Astrocyte (in vitro differentiated cells and primary cell): ENCODE measurements at regions not wholly inside any gene's neighbourhood (a gene's known extent, or its start where the extent isn't known, plus 50 kb on each side); places are given as distances from the start of the nearest gene placed in this dataset.

Experiments used
- DNase-seq: peaks from one replicate; pipeline ENCODE4 v3.0.0-alpha.2; 2010; ENCODE audit warnings: low read depth
- FAIRE-seq: peaks from 2 replicates; lab custom pipeline; 2011; peaks lifted over from hg19 to GRCh38; lab: Jason Lieb, UNC
- H2AFZ ChIP-seq: 2 replicates; pipeline ENCODE4 v1.6.0; 2012; ENCODE audit warnings: low read depth, low read length, inconsistent platforms
- H3K27ac ChIP-seq: 2 replicates; pipeline ENCODE4 v1.5.1; 2011; ENCODE audit warnings: low read depth, low read length, inconsistent platforms
- H3K27me3 ChIP-seq: 2 replicates; pipeline ENCODE4 v1.6.0; 2011; ENCODE audit warnings: low read length, inconsistent platforms; ENCODE audit not compliant: insufficient read depth
- H3K36me3 ChIP-seq: 2 replicates; pipeline ENCODE4 v1.5.1; 2011; ENCODE audit warnings: low read length, inconsistent platforms; ENCODE audit not compliant: insufficient read depth
- H3K4me1 ChIP-seq: 2 replicates; pipeline ENCODE4 v1.5.1; 2011; ENCODE audit warnings: low read length, inconsistent platforms; ENCODE audit not compliant: insufficient read depth
- H3K4me2 ChIP-seq: 2 replicates; pipeline ENCODE4 v1.6.0; 2012; ENCODE audit warnings: low read length, inconsistent platforms
- H3K4me3 ChIP-seq: 2 replicates; pipeline ENCODE4 v1.5.1; 2011; ENCODE audit warnings: low read depth, mild to moderate bottlenecking, low read length, inconsistent platforms; ENCODE audit not compliant: insufficient read depth
- H3K79me2 ChIP-seq: 2 replicates; pipeline ENCODE4 v1.6.0; 2012; ENCODE audit warnings: mild to moderate bottlenecking, low read length, inconsistent platforms; ENCODE audit not compliant: insufficient read depth
- H3K9ac ChIP-seq: 2 replicates; pipeline ENCODE4 v1.6.0; 2012; ENCODE audit warnings: mild to moderate bottlenecking, low read length, inconsistent platforms
- H3K9me3 ChIP-seq: 2 replicates; pipeline ENCODE4 v1.5.1; 2012; ENCODE audit warnings: low read depth, mild to moderate bottlenecking, low read length, inconsistent platforms; ENCODE audit not compliant: insufficient read depth
- H4K20me1 ChIP-seq: 2 replicates; pipeline ENCODE4 v1.6.0; 2012; ENCODE audit warnings: low read length, inconsistent platforms; ENCODE audit not compliant: insufficient read depth
- H3K27ac Mint-ChIP-seq: one replicate; pipeline ENCODE4 v1.8.0; 2021; ENCODE audit warnings: mild to moderate bottlenecking, mixed read lengths; ENCODE audit not compliant: unreplicated experiment
- H3K27me3 Mint-ChIP-seq: one replicate; pipeline ENCODE4 v1.8.0; 2021; ENCODE audit warnings: low read depth, mixed read lengths; ENCODE audit not compliant: unreplicated experiment
- H3K36me3 Mint-ChIP-seq: one replicate; pipeline ENCODE4 v1.8.0; 2021; ENCODE audit warnings: low read depth, mixed read lengths; ENCODE audit not compliant: unreplicated experiment
- H3K4me1 Mint-ChIP-seq: one replicate; pipeline ENCODE4 v1.8.0; 2021; ENCODE audit warnings: low read depth, mixed read lengths; ENCODE audit not compliant: unreplicated experiment
- H3K4me3 Mint-ChIP-seq: one replicate; pipeline ENCODE4 v1.8.0; 2021; ENCODE audit warnings: mild to moderate bottlenecking, moderate library complexity, mixed read lengths; ENCODE audit not compliant: unreplicated experiment
- H3K9me3 Mint-ChIP-seq: one replicate; pipeline ENCODE4 v1.8.0; 2021; ENCODE audit warnings: mild to moderate bottlenecking, mixed read lengths; ENCODE audit not compliant: unreplicated experiment
- EZH2 ChIP-seq: IDR thresholded peaks from 2 replicates; pipeline ENCODE4 v1.6.1; 2012; ENCODE audit warnings: mild to moderate bottlenecking, low read length, inconsistent platforms; ENCODE audit not compliant: insufficient read depth
- TF ChIP-seq, protein P1 (sequence below): IDR thresholded peaks from 2 replicates; pipeline ENCODE4 v1.5.1; 2011; ENCODE audit warnings: low read depth, mild to moderate bottlenecking, inconsistent platforms, low read length, moderate library complexity; ENCODE audit not compliant: insufficient read depth

DNA sequence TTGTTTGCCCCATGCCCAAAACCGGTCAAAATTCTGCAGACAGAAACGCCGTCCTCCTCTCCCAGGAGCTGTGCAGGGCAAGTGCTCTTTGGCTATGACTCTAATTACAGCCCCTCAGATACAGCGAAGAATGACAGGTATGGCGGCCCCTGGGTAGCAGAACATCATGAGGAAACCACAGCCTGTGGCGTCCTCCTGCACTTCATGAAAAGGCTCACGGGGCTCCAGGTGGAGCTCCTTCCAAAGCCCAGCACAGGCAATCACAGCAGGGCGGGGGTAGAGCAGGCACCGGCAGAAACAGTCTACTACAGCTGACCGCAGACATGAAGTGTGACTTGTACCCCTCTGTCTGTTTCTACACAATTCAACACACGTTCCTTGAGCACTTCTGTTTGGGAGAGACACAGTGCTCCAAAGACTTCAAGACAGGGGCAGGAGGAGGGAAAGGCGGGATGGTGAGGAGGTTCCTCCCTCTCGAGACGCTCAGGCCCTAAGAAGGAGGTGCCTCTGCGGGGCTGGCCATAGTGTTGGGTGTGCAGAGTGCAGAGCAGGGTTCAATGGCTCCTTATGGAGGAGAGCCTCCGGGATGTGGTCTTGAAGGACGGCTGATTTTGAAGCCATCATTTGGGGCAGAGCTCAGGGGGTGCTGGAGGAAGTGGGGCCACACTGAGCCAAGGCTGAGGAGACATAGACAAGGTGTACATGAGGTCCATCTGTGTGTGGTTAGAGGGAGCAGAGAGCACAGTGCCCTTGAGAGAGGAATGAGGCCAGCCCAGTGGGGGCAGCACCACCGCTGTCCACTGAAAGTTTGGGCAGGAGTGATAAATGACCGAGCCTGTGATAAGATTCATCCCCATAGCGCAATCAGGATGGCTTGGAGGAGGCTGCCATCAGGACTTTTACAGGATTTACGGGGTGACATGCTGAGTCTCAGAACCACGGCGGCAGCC, 468.3 kb downstream of the EIPR1 start:
- Histone ChIP-seq H3K27me3 (no peaks in the 10 kb centered on the region), H3K36me3 (no peaks in the 10 kb centered on the region), H3K9ac (no peak overlapping the region), H4K20me1 (no peaks in the 10 kb centered on the region), H3K79me2 (no peaks in the 10 kb centered on the region), H2AFZ (no peak overlapping the region), H3K4me3 (no peak overlapping the region), H3K9me3 (peaks cover 6% of the 10 kb centered on the region), H3K4me2 (no peak overlapping the region), H3K27ac (no peak overlapping the region), H3K4me1 (no peaks in the 10 kb centered on the region)
- Mint-ChIP-seq H3K27me3 (peaks cover 31% of the 10 kb centered on the region), H3K27ac (no peak overlapping the region), H3K4me3 (no peak overlapping the region), H3K9me3 (no peaks in the 10 kb centered on the region), H3K4me1 (no peaks in the 10 kb centered on the region), H3K36me3 (no peaks in the 10 kb centered on the region)
- no peak for FAIRE-seq
- TF ChIP-seq, protein P1, sequence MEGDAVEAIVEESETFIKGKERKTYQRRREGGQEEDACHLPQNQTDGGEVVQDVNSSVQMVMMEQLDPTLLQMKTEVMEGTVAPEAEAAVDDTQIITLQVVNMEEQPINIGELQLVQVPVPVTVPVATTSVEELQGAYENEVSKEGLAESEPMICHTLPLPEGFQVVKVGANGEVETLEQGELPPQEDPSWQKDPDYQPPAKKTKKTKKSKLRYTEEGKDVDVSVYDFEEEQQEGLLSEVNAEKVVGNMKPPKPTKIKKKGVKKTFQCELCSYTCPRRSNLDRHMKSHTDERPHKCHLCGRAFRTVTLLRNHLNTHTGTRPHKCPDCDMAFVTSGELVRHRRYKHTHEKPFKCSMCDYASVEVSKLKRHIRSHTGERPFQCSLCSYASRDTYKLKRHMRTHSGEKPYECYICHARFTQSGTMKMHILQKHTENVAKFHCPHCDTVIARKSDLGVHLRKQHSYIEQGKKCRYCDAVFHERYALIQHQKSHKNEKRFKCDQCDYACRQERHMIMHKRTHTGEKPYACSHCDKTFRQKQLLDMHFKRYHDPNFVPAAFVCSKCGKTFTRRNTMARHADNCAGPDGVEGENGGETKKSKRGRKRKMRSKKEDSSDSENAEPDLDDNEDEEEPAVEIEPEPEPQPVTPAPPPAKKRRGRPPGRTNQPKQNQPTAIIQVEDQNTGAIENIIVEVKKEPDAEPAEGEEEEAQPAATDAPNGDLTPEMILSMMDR = no peak
- TF ChIP-seq EZH2 = no peak
- no peak for DNase-seq

DNA sequence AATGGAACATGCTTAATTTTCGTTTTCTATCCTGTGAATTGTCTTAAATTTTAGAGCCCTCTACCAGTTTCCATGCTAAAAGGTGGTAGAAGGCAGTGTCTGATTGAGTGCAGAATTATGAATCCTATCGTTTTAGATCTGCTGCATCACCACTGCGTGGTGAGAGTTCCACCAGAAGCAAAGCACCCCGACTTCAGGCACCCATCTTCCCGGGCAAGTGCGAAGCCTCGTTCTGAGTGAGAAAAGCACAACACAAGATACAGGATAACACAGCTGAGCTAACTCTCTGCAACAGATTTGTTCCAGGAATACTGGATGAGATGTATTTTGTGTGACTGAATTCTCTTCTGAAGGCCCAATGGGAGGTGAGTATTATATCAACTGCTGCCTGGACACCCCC, 471.5 kb downstream of the EIPR1 start:
- DNase-seq (no peak), FAIRE-seq (no peak)
- no peaks in the 10 kb centered on the region for H3K9me3 Mint-ChIP-seq
- Histone ChIP-seq H3K27ac (no peak overlapping the region), H4K20me1 (no peaks in the 10 kb centered on the region), H3K79me2 (no peaks in the 10 kb centered on the region), H3K4me3 (no peak overlapping the region), H3K9ac (no peak overlapping the region), H2AFZ (no peak overlapping the region), H3K4me2 (no peak overlapping the region), H3K9me3 (no peaks in the 10 kb centered on the region), H3K36me3 (no peaks in the 10 kb centered on the region), H3K4me1 (no peaks in the 10 kb centered on the region), H3K27me3 (no peaks in the 10 kb centered on the region)
- no peak overlapping the region for H3K4me3 Mint-ChIP-seq
- H3K4me1 Mint-ChIP-seq = peaks cover 4% of the 10 kb centered on the region
- H3K27ac Mint-ChIP-seq = no peak overlapping the region
- TF ChIP-seq EZH2 = no peak
- TF ChIP-seq, protein P1 = no peak
- H3K27me3 Mint-ChIP-seq = peaks cover 33% of the 10 kb centered on the region
- no peaks in the 10 kb centered on the region for H3K36me3 Mint-ChIP-seq
